Keratinocyte (primary cell): ENCODE measurements at regions not wholly inside any gene's neighbourhood (a gene's known extent, or its start where the extent isn't known, plus 50 kb on each side); places are given as distances from the start of the nearest gene placed in this dataset.

ENCODE experiments used
- DNase-seq: peaks from one replicate; pipeline ENCODE4 v3.0.0-alpha.2; 2011; ENCODE audit warnings: low read depth, missing footprints, low spot score
- FAIRE-seq: peaks from 2 replicates; lab custom pipeline; 2011; peaks lifted over from hg19 to GRCh38; lab: Jason Lieb, UNC
- H2AFZ ChIP-seq: 2 replicates; pipeline ENCODE4 v1.6.0; 2012; ENCODE audit warnings: low read length, control low read depth, inconsistent platforms; ENCODE audit not compliant: control insufficient read depth
- H3K27ac ChIP-seq: 2 replicates; pipeline ENCODE4 v1.5.1; 2011; ENCODE audit warnings: low read length; ENCODE audit not compliant: control insufficient read depth, insufficient read depth
- H3K27me3 ChIP-seq: 3 replicates; pipeline ENCODE4 v1.6.0; 2011; ENCODE audit warnings: low read length; ENCODE audit not compliant: control insufficient read depth, insufficient read depth; ENCODE audit errors: extremely low read depth
- H3K36me3 ChIP-seq, 2 experiments: 2 replicates in 1 of 2; 3 replicates in 1 of 2; pipeline ENCODE4 v1.5.1; 2011; ENCODE audit warnings: low read length in 2 of 2, mild to moderate bottlenecking in 1 of 2; ENCODE audit not compliant: control insufficient read depth in 2 of 2, insufficient read depth in 2 of 2; ENCODE audit errors: extremely low read depth in 1 of 2
- H3K4me1 ChIP-seq: 3 replicates; pipeline ENCODE4 v1.5.1; 2011; ENCODE audit warnings: low read length; ENCODE audit not compliant: control insufficient read depth, insufficient read depth; ENCODE audit errors: extremely low read depth
- H3K4me2 ChIP-seq: 3 replicates; pipeline ENCODE4 v1.6.0; 2011; ENCODE audit warnings: low read depth, low read length; ENCODE audit not compliant: control insufficient read depth, insufficient read depth; ENCODE audit errors: extremely low read depth
- H3K4me3 ChIP-seq, 3 experiments: fragments of 200-600 bp in 1 of 3; sonication (generic) in 1 of 3; 2 replicates in 2 of 3; 3 replicates in 1 of 3; pipeline ENCODE4 v1.5.1; 2011 to 2016; ENCODE audit warnings: low read length in 3 of 3, mild to moderate bottlenecking in 3 of 3, control low read depth in 2 of 3, inconsistent platforms in 1 of 3, low read depth in 1 of 3, mixed read lengths in 1 of 3, mixed run types in 1 of 3, moderate library complexity in 1 of 3; ENCODE audit not compliant: control insufficient read depth in 2 of 3, insufficient read depth in 2 of 3; ENCODE audit errors: extremely low read depth in 1 of 3
- H3K79me2 ChIP-seq: 2 replicates; pipeline ENCODE4 v1.6.0; 2012; ENCODE audit warnings: low read length; ENCODE audit not compliant: control insufficient read depth, insufficient read depth
- H3K9ac ChIP-seq: 3 replicates; pipeline ENCODE4 v1.6.0; 2011; ENCODE audit warnings: low read length; ENCODE audit not compliant: control insufficient read depth, insufficient read depth; ENCODE audit errors: extremely low read depth
- H3K9me1 ChIP-seq: 3 replicates; pipeline ENCODE4 v1.6.0; 2011; ENCODE audit warnings: low read length; ENCODE audit not compliant: control insufficient read depth, insufficient read depth; ENCODE audit errors: extremely low read depth
- H3K9me3 ChIP-seq: 2 replicates; pipeline ENCODE4 v1.5.1; 2012; ENCODE audit warnings: low read depth, low read length; ENCODE audit not compliant: control insufficient read depth
- H4K20me1 ChIP-seq: 3 replicates; pipeline ENCODE4 v1.6.0; 2011; ENCODE audit warnings: low read length; ENCODE audit not compliant: control insufficient read depth, insufficient read depth; ENCODE audit errors: extremely low read depth
- CTCF ChIP-seq, 3 experiments: IDR thresholded peaks in 1 of 3; conservative IDR thresholded peaks in 1 of 3; optimal IDR thresholded peaks in 1 of 3; 2 replicates in 2 of 3; 3 replicates in 1 of 3; pipeline versions ENCODE3 to v1.5.1; 2011; ENCODE audit warnings: low read length in 3 of 3, mild to moderate bottlenecking in 3 of 3, moderate library complexity in 2 of 3, control low read depth in 1 of 3, inconsistent platforms in 1 of 3; ENCODE audit not compliant: insufficient read depth in 2 of 3; ENCODE audit errors: extremely low read depth in 1 of 3
- EZH2 ChIP-seq: IDR thresholded peaks from one replicate; pipeline ENCODE4 v1.6.1; 2012; ENCODE audit warnings: inconsistent platforms, mild to moderate bottlenecking, low read length, moderate library complexity
- dilution Hi-C: fragments of 300-500 bp; cut with MboI; formaldehyde crosslinking; loops from one replicate; pipeline ENCODE4 v1.7.0; 2020; ENCODE audit warnings: low sequenced_read_pairs; ENCODE audit not compliant: extremely low pct_ligation_motif_present

GRCh38 chr5:110268283-110268682 is 458.2 kb downstream of the TMEM232 start:
- dilution Hi-C loops = no loop called here
- no peak overlapping the region for H3K4me2 ChIP-seq
- H3K79me2 ChIP-seq = no peaks in the 10 kb centered on the region
- H3K9ac ChIP-seq = no peak overlapping the region
- no peaks in the 10 kb centered on the region for H3K36me3 ChIP-seq
- H2AFZ ChIP-seq = no peak overlapping the region
- H4K20me1 ChIP-seq = no peaks in the 10 kb centered on the region
- no peaks in the 10 kb centered on the region for H3K27me3 ChIP-seq
- H3K9me3 ChIP-seq = no peaks in the 10 kb centered on the region
- TF ChIP-seq CTCF (optimal IDR thresholded peaks at IDR 0.05 in 1 of 3, IDR thresholded peaks at IDR 0.05 in 1 of 3, conservative IDR thresholded peaks at IDR 0.05 in 1 of 3; ENCODE audit: extremely low read depth in 1 of 3, insufficient read depth in 2 of 3, low read length in 3 of 3) = no peak
- no peak for TF ChIP-seq EZH2
- H3K27ac ChIP-seq = no peak overlapping the region
- no peak for FAIRE-seq
- no peaks in the 10 kb centered on the region for H3K9me1 ChIP-seq
- H3K4me1 ChIP-seq = no peaks in the 10 kb centered on the region
- H3K4me3 ChIP-seq = no peak overlapping the region
- no peak for DNase-seq

- H3K9ac ChIP-seq = no peak overlapping the region
- no peaks in the 10 kb centered on the region for H4K20me1 ChIP-seq
- H3K27ac ChIP-seq = no peak overlapping the region
- H3K9me3 ChIP-seq = no peaks in the 10 kb centered on the region
- no peak overlapping the region for H3K4me3 ChIP-seq
- no peaks in the 10 kb centered on the region for H3K4me1 ChIP-seq
- dilution Hi-C loops = no loop called here
- H2AFZ ChIP-seq = no peak overlapping the region
- H3K9me1 ChIP-seq = no peaks in the 10 kb centered on the region
- H3K27me3 ChIP-seq = no peaks in the 10 kb centered on the region
- H3K4me2 ChIP-seq = no peak overlapping the region
- H3K36me3 ChIP-seq = no peaks in the 10 kb centered on the region
- H3K79me2 ChIP-seq = no peaks in the 10 kb centered on the region
- TF ChIP-seq CTCF (optimal IDR thresholded peaks at IDR 0.05 in 1 of 3, IDR thresholded peaks at IDR 0.05 in 1 of 3, conservative IDR thresholded peaks at IDR 0.05 in 1 of 3; ENCODE audit: extremely low read depth in 1 of 3, insufficient read depth in 2 of 3, low read length in 3 of 3) (no peak), EZH2 (no peak)
- FAIRE-seq = no peak
- no peak for DNase-seq
Observed at GRCh38 chr5:110268985-110269384, 457.5 kb downstream of the TMEM232 start.
